ENCODE measurements at regions not wholly inside any gene's neighbourhood (a gene's known extent, or its start where the extent isn't known, plus 50 kb on each side); places are given as distances from the start of the nearest gene placed in this dataset.

DNA sequence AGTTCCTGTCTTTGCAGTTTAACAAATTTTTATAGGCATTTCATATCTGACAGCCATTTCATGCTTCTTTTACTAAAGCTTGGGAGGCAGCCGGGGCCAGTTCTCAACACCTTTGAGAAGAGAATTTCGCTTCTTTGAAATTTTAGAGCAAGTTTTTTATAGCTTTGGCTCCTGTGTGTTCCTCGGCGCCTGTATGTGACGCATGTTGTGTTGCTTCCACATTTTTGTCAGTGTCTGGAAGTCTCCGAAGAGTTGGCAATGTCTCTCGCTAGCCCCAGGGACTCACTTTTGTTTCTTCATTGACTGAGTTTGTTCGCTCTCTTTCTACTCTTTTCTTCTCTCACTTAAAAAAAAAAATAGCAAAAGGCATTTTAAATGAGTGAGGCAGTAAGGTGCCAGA, 386.9 kb upstream of the PLXNA2 start:
- TF ChIP-seq REST (tag by site-specific recombination; IDR thresholded peaks at IDR 0.05), result no peak
- TF ChIP-seq ZNF660 (tag by site-specific recombination; IDR thresholded peaks at IDR 0.05), result no peak
- TF ChIP-seq, protein P1, sequence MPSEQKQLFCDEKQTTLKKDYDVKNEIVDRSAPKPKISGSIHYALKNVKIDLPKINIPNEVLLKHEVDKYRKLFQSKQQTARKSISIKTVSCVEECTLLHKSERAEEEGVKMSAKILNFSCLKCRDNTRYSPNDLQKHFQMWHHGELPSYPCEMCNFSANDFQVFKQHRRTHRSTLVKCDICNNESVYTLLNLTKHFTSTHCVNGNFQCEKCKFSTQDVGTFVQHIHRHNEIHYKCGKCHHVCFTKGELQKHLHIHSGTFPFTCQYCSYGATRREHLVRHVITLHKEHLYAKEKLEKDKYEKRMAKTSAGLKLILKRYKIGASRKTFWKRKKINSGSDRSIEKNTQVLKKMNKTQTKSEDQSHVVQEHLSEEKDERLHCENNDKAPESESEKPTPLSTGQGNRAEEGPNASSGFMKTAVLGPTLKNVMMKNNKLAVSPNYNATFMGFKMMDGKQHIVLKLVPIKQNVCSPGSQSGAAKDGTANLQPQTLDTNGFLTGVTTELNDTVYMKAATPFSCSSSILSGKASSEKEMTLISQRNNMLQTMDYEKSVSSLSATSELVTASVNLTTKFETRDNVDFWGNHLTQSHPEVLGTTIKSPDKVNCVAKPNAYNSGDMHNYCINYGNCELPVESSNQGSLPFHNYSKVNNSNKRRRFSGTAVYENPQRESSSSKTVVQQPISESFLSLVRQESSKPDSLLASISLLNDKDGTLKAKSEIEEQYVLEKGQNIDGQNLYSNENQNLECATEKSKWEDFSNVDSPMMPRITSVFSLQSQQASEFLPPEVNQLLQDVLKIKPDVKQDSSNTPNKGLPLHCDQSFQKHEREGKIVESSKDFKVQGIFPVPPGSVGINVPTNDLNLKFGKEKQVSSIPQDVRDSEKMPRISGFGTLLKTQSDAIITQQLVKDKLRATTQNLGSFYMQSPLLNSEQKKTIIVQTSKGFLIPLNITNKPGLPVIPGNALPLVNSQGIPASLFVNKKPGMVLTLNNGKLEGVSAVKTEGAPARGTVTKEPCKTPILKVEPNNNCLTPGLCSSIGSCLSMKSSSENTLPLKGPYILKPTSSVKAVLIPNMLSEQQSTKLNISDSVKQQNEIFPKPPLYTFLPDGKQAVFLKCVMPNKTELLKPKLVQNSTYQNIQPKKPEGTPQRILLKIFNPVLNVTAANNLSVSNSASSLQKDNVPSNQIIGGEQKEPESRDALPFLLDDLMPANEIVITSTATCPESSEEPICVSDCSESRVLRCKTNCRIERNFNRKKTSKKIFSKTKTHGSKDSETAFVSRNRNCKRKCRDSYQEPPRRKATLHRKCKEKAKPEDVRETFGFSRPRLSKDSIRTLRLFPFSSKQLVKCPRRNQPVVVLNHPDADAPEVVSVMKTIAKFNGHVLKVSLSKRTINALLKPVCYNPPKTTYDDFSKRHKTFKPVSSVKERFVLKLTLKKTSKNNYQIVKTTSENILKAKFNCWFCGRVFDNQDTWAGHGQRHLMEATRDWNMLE (tag by site-specific recombination; conservative IDR thresholded peaks at IDR 0.05; ENCODE audit: low read depth), result no peak
- TF ChIP-seq, protein P2, sequence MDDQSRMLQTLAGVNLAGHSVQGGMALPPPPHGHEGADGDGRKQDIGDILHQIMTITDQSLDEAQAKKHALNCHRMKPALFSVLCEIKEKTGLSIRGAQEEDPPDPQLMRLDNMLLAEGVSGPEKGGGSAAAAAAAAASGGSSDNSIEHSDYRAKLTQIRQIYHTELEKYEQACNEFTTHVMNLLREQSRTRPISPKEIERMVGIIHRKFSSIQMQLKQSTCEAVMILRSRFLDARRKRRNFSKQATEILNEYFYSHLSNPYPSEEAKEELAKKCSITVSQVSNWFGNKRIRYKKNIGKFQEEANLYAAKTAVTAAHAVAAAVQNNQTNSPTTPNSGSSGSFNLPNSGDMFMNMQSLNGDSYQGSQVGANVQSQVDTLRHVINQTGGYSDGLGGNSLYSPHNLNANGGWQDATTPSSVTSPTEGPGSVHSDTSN (CRISPR knock-in tag; IDR thresholded peaks at IDR 0.05), result no peak
- no peak for TF ChIP-seq MZF1 (tag by site-specific recombination; IDR thresholded peaks at IDR 0.05; ENCODE audit: borderline replicate concordance)
- TF ChIP-seq, protein P3, sequence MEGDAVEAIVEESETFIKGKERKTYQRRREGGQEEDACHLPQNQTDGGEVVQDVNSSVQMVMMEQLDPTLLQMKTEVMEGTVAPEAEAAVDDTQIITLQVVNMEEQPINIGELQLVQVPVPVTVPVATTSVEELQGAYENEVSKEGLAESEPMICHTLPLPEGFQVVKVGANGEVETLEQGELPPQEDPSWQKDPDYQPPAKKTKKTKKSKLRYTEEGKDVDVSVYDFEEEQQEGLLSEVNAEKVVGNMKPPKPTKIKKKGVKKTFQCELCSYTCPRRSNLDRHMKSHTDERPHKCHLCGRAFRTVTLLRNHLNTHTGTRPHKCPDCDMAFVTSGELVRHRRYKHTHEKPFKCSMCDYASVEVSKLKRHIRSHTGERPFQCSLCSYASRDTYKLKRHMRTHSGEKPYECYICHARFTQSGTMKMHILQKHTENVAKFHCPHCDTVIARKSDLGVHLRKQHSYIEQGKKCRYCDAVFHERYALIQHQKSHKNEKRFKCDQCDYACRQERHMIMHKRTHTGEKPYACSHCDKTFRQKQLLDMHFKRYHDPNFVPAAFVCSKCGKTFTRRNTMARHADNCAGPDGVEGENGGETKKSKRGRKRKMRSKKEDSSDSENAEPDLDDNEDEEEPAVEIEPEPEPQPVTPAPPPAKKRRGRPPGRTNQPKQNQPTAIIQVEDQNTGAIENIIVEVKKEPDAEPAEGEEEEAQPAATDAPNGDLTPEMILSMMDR (tag by site-specific recombination; IDR thresholded peaks at IDR 0.05), result no peak
- TF ChIP-seq ZNF521 (tag by site-specific recombination; IDR thresholded peaks at IDR 0.05), result no peak
- TF ChIP-seq, protein P4, sequence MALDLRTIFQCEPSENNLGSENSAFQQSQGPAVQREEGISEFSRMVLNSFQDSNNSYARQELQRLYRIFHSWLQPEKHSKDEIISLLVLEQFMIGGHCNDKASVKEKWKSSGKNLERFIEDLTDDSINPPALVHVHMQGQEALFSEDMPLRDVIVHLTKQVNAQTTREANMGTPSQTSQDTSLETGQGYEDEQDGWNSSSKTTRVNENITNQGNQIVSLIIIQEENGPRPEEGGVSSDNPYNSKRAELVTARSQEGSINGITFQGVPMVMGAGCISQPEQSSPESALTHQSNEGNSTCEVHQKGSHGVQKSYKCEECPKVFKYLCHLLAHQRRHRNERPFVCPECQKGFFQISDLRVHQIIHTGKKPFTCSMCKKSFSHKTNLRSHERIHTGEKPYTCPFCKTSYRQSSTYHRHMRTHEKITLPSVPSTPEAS (tag by site-specific recombination; IDR thresholded peaks at IDR 0.05), result no peak
- no peak for TF ChIP-seq ZNF449 (tag by site-specific recombination; IDR thresholded peaks at IDR 0.05)
